ENCODE measurements at regions not wholly inside any gene's neighbourhood (a gene's known extent, or its start where the extent isn't known, plus 50 kb on each side); places are given as distances from the start of the nearest gene placed in this dataset.
"Not testable (repeated sequence)": the region's sequence is repeated elsewhere in the genome, so short reads cannot be mapped to it uniquely, and the experiment has no call there.

DNA sequence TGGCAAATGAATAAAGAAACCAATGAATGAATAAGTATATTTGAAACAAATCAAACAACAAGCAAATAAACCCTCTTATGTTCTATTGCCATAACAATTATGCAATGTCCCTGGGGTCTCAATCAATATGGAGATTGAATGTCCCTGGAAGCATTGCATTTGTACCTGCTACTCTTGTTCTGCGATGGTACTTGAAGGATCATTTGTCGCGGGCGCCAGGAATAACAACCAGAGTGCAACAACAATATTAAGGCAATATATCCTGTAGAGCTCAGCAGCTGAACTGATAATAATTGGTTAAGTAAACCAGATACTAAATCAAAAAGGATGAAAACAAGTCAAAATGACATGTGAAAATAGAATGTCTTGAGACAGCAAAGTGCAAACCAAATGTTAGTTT lies 1001.9 kb upstream of the NUDT12 start:
- H3K36me3 ChIP-seq (ENCODE audit: control insufficient read depth, insufficient read depth, low read length) = no peaks in the 10 kb centered on the region
- no peaks in the 10 kb centered on the region for H3K27me3 ChIP-seq (ENCODE audit: control insufficient read depth, insufficient read depth, low read length)
- H3K4me3 ChIP-seq (ENCODE audit: low read depth, low read length) = no peak overlapping the region
- no peak for TF ChIP-seq CTCF (IDR thresholded peaks at IDR 0.05; ENCODE audit: insufficient read depth, low read length, poor library complexity, severe bottlenecking)
- DNase-seq (ENCODE audit: low read depth) = no peak

DNA sequence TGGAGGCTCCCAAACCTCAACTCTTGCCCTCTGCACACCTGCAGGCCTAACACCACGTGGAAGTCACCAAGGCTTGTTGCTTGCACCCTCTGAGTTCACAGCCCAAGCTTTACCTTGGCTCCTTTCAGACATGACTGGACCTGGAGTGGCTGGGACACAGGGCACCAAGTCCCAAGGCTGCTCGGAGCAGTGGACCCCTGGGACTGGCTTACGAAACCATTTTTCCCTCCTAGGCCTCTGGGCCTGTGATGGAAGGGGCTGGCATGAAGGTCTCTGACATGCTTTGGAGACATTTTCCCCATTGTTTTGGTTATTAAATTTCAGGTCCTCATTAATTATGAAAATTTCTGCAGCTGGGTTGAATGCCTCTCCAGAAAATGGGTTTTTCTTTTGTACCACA lies 994.4 kb upstream of the NUDT12 start:
- no peak for DNase-seq (ENCODE audit: low read depth)
- TF ChIP-seq CTCF (IDR thresholded peaks at IDR 0.05; ENCODE audit: insufficient read depth, low read length, poor library complexity, severe bottlenecking) = no peak
- Histone ChIP-seq H3K27me3 (ENCODE audit: control insufficient read depth, insufficient read depth, low read length) (no peaks in the 10 kb centered on the region), H3K36me3 (ENCODE audit: control insufficient read depth, insufficient read depth, low read length) (no peaks in the 10 kb centered on the region), H3K4me3 (ENCODE audit: low read depth, low read length) (no peak overlapping the region)

DNA sequence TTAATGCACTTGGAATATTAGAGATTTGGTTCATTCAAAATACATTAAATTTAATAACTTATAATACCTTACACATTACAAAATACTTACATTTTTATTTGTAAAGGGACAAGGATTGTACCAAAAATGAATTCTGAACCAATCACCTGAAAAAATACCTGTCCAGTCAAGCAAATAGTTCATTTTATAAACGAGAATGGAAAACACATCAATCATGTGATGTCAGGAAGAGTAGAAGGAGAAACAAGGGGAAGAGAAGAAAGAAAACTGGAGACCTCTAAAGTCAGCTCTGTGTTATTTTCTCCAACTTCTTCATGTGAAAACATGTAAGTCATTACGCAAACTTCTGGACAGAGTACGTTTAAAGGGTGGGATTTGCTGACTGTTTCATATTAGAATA lies 989.0 kb upstream of the NUDT12 start:
- no peaks in the 10 kb centered on the region for H3K27me3 ChIP-seq (ENCODE audit: control insufficient read depth, insufficient read depth, low read length)
- H3K36me3 ChIP-seq (ENCODE audit: control insufficient read depth, insufficient read depth, low read length) = no peaks in the 10 kb centered on the region
- DNase-seq (ENCODE audit: low read depth) = no peak
- H3K4me3 ChIP-seq (ENCODE audit: low read depth, low read length) = no peak overlapping the region
- no peak for TF ChIP-seq CTCF (IDR thresholded peaks at IDR 0.05; ENCODE audit: insufficient read depth, low read length, poor library complexity, severe bottlenecking)

GRCh38 chr5:104546871-104547270 lies 984.3 kb upstream of the NUDT12 start:
- DNase-seq (ENCODE audit: low read depth); H3K4me3 ChIP-seq (ENCODE audit: low read depth, low read length); H3K36me3 ChIP-seq (ENCODE audit: control insufficient read depth, insufficient read depth, low read length); H3K27me3 ChIP-seq (ENCODE audit: control insufficient read depth, insufficient read depth, low read length): not testable (repeated sequence)

- no peak overlapping the region for H3K4me3 ChIP-seq (ENCODE audit: low read depth, low read length)
- no peaks in the 10 kb centered on the region for H3K36me3 ChIP-seq (ENCODE audit: control insufficient read depth, insufficient read depth, low read length)
- TF ChIP-seq CTCF (IDR thresholded peaks at IDR 0.05; ENCODE audit: insufficient read depth, low read length, poor library complexity, severe bottlenecking) = no peak
- no peak for DNase-seq (ENCODE audit: low read depth)
- no peaks in the 10 kb centered on the region for H3K27me3 ChIP-seq (ENCODE audit: control insufficient read depth, insufficient read depth, low read length)
These were observed 978.7 kb upstream of the NUDT12 start for GRCh38 chr5:104541141-104541785.

DNA sequence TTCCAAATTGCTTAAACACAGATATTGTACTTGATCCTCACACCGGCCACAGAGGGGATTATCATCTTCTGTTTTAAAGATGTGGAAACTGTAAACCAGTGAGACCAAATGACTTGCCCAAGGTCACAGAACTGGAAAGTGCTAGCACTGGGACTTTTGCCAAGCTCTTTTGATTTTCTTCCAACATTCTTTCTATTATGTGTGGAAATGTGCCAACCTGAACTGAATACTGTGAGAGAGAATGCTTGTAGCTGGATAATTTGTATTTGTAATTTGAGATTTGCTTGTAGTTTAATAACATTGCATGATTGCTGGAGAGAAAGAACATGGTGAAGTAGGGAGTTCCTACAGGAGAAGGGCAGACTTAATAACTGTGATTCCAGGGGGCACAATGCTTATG lies 977.9 kb upstream of the NUDT12 start:
- TF ChIP-seq CTCF (IDR thresholded peaks at IDR 0.05; ENCODE audit: insufficient read depth, low read length, poor library complexity, severe bottlenecking) = no peak
- Histone ChIP-seq H3K4me3 (ENCODE audit: low read depth, low read length) (no peak overlapping the region), H3K36me3 (ENCODE audit: control insufficient read depth, insufficient read depth, low read length) (no peaks in the 10 kb centered on the region), H3K27me3 (ENCODE audit: control insufficient read depth, insufficient read depth, low read length) (no peaks in the 10 kb centered on the region)
- DNase-seq (ENCODE audit: low read depth) = no peak
